AG04449 (cell line): ENCODE measurements at regions not wholly inside any gene's neighbourhood (a gene's known extent, or its start where the extent isn't known, plus 50 kb on each side); places are given as distances from the start of the nearest gene placed in this dataset.

Experiments used
- CTCF ChIA-PET: fragments of 350-600 bp; formaldehyde crosslinking; extraction: SDS; loops from one replicate; lab custom pipeline; 2021; ENCODE audit warnings: antibody characterized with exemption; lab: Yijun Ruan, JAX
- POLR2A ChIA-PET: fragments of 400-600, 350-600 bp; formaldehyde crosslinking; extraction: SDS; loops from one replicate; lab custom pipeline; 2020; ENCODE audit warnings: antibody characterized with exemption, inconsistent platforms; lab: Yijun Ruan, JAX
- DNase-seq: peaks from one replicate; pipeline ENCODE4 v3.0.0-alpha.2; 2010; ENCODE audit warnings: low read depth, low spot score
- H3K4me3 ChIP-seq: 2 replicates; pipeline ENCODE4 v1.5.1; 2011; ENCODE audit warnings: low read depth, mild to moderate bottlenecking, control low read depth, low read length
- TF ChIP-seq, protein P1 (sequence below): IDR thresholded peaks from one replicate; pipeline ENCODE4 v1.5.1; 2011; ENCODE audit warnings: mild to moderate bottlenecking, moderate library complexity, low read length, control low read depth, inconsistent platforms; ENCODE audit not compliant: insufficient read depth; ENCODE audit errors: missing control alignments

DNA sequence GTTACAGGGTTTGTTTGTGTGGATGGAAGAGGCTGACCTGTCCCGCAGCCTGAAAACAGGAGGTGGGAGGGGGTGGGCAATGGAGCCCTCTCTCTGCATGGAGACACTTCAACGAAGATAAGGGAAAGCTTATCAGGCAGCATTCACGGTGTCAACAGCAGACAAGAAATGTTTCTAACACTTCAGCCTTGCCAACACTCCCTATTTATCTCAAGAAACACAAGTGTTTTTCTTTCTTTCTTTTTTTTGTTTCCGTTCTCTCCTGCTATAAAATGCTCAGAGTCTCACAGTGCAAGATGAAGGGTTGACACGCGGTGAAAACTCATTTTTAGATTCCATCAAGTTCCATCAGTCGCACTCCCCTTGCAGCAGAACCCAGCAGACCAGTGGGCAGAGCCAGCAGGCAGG, 594.4 kb downstream of the MATN1 start:
- TF ChIP-seq, protein P1, sequence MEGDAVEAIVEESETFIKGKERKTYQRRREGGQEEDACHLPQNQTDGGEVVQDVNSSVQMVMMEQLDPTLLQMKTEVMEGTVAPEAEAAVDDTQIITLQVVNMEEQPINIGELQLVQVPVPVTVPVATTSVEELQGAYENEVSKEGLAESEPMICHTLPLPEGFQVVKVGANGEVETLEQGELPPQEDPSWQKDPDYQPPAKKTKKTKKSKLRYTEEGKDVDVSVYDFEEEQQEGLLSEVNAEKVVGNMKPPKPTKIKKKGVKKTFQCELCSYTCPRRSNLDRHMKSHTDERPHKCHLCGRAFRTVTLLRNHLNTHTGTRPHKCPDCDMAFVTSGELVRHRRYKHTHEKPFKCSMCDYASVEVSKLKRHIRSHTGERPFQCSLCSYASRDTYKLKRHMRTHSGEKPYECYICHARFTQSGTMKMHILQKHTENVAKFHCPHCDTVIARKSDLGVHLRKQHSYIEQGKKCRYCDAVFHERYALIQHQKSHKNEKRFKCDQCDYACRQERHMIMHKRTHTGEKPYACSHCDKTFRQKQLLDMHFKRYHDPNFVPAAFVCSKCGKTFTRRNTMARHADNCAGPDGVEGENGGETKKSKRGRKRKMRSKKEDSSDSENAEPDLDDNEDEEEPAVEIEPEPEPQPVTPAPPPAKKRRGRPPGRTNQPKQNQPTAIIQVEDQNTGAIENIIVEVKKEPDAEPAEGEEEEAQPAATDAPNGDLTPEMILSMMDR = no peak
- DNase-seq = no peak
- ChIA-PET CTCF (no interaction called here), POLR2A (no interaction called here)
- H3K4me3 ChIP-seq = no peak overlapping the region

- TF ChIP-seq, protein P1 = no peak
- no peak overlapping the region for H3K4me3 ChIP-seq
- CTCF ChIA-PET = interaction anchor here (1.0 kb wide), 1 partner anchor 12 kb away, joined by 4 read pairs; no protein-coding TSS in a partner anchor
- no peak for DNase-seq
- POLR2A ChIA-PET = no interaction called here
These were observed 596.5 kb downstream of the MATN1 start for GRCh38 chr1:30126848-30127247.

DNA sequence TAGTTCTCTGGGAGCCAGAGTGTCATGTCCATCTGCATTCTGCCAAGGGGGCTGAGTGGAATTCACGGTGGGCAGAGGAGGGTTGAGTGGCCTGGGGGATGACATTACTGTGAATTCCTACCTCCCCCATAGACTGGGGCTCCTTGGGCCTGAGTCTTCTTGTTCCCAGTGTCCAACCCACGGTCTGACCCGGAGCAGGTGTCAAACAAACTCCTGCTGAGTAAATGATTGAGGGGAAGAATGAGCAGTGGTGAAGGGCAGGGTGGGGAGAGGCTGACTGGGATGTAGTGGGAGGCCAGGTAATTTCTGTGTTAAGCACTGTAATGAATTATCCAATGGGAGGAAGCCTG, 597.6 kb downstream of the MATN1 start:
- CTCF ChIA-PET = no interaction called here
- DNase-seq = no peak
- TF ChIP-seq, protein P1 = no peak
- no peak overlapping the region for H3K4me3 ChIP-seq
- POLR2A ChIA-PET = no interaction called here

GRCh38 chr1:30125021-30125820, 598.2 kb downstream of the MATN1 start:
- TF ChIP-seq, protein P1 = no peak
- CTCF ChIA-PET = no interaction called here
- no peak overlapping the region for H3K4me3 ChIP-seq
- DNase-seq = no peak
- POLR2A ChIA-PET = no interaction called here

GRCh38 chr1:30123896-30124295, 599.5 kb downstream of the MATN1 start:
- H3K4me3 ChIP-seq = no peak overlapping the region
- TF ChIP-seq, protein P1 = no peak
- DNase-seq = no peak
- CTCF ChIA-PET = no interaction called here
- POLR2A ChIA-PET = no interaction called here

GRCh38 chr1:30123036-30123435, 600.3 kb downstream of the MATN1 start:
- CTCF ChIA-PET = interaction anchor here (4.9 kb wide), 1 partner anchor 13 kb away, joined by 18 read pairs; no protein-coding TSS in a partner anchor
- POLR2A ChIA-PET = no interaction called here
- no peak for DNase-seq
- TF ChIP-seq, protein P1 = no peak
- H3K4me3 ChIP-seq = no peak overlapping the region
